ENCODE measurements at regions not wholly inside any gene's neighbourhood (a gene's known extent, or its start where the extent isn't known, plus 50 kb on each side); places are given as distances from the start of the nearest gene placed in this dataset.
"Not testable (repeated sequence)": the region's sequence is repeated elsewhere in the genome, so short reads cannot be mapped to it uniquely, and the experiment has no call there.

- no peak for DNase-seq (ENCODE audit: low spot score)
Measured at GRCh38 chr16:86716649-86717048, 138.3 kb downstream of the FOXL1 start.

- DNase-seq (ENCODE audit: low spot score): no peak
Measured at GRCh38 chr16:86718118-86718517, 139.8 kb downstream of the FOXL1 start.

- peak; percentile 46 for DNase-seq (ENCODE audit: low spot score)
Measured at GRCh38 chr16:86722970-86723369, 144.6 kb downstream of the FOXL1 start.

- DNase-seq (ENCODE audit: low spot score): no peak
Measured at GRCh38 chr16:86723689-86724088, 145.3 kb downstream of the FOXL1 start.

GRCh38 chr16:86725401-86725800 is 147.1 kb downstream of the FOXL1 start:
- DNase-seq (ENCODE audit: low spot score): no peak

GRCh38 chr16:86726340-86726739 is 148.0 kb downstream of the FOXL1 start:
- no peak for DNase-seq (ENCODE audit: low spot score)

- DNase-seq (ENCODE audit: low spot score): no peak
Measured at GRCh38 chr16:86727131-86727530, 148.8 kb downstream of the FOXL1 start.

GRCh38 chr16:86727632-86728031 is 149.3 kb downstream of the FOXL1 start:
- no peak for DNase-seq (ENCODE audit: low spot score)

GRCh38 chr16:86729686-86730085 is 151.3 kb downstream of the FOXL1 start:
- DNase-seq (ENCODE audit: low spot score): no peak

GRCh38 chr16:86730086-86730485 is 151.7 kb downstream of the FOXL1 start:
- no peak for DNase-seq (ENCODE audit: low spot score)

GRCh38 chr16:86730597-86730996 is 152.2 kb downstream of the FOXL1 start:
- DNase-seq (ENCODE audit: low spot score): no peak

- no peak for DNase-seq (ENCODE audit: low spot score)
Measured at GRCh38 chr16:86732621-86733295, 154.4 kb downstream of the FOXL1 start.

- no peak for DNase-seq (ENCODE audit: low spot score)
Measured at GRCh38 chr16:86733546-86734254, 155.4 kb downstream of the FOXL1 start.

- no peak for DNase-seq (ENCODE audit: low spot score)
Measured at GRCh38 chr16:86734543-86735460, 156.5 kb downstream of the FOXL1 start.

- no peak for DNase-seq (ENCODE audit: low spot score)
Measured at GRCh38 chr16:86735727-86736126, 157.4 kb downstream of the FOXL1 start.

GRCh38 chr16:86736502-86736901 is 158.2 kb downstream of the FOXL1 start:
- no peak for DNase-seq (ENCODE audit: low spot score)

- DNase-seq (ENCODE audit: low spot score): no peak
Measured at GRCh38 chr16:86737083-86737482, 158.7 kb downstream of the FOXL1 start.

- not testable (repeated sequence) for DNase-seq (ENCODE audit: low spot score)
Measured at GRCh38 chr16:86738322-86738721, 160.0 kb downstream of the FOXL1 start.

- no peak for DNase-seq (ENCODE audit: low spot score)
Measured at GRCh38 chr16:86739178-86739577, 160.8 kb downstream of the FOXL1 start.

- no peak for DNase-seq (ENCODE audit: low spot score)
Measured at GRCh38 chr16:86739808-86740207, 161.5 kb downstream of the FOXL1 start.

GRCh38 chr16:86740298-86740697 is 161.9 kb downstream of the FOXL1 start:
- no peak for DNase-seq (ENCODE audit: low spot score)

GRCh38 chr16:86740906-86741799 is 162.8 kb downstream of the FOXL1 start:
- peak; percentile 89 for DNase-seq (ENCODE audit: low spot score)

Data from AG08396 (cell line).